Neuronal stem cell (in vitro differentiated cells): ENCODE measurements at regions not wholly inside any gene's neighbourhood (a gene's known extent, or its start where the extent isn't known, plus 50 kb on each side); places are given as distances from the start of the nearest gene placed in this dataset.

ENCODE experiments used
- DNase-seq: peaks from one replicate; pipeline ENCODE4 v3.0.0-alpha.2; 2013; ENCODE audit warnings: low spot score
- H2AFZ ChIP-seq: one replicate; pipeline ENCODE4 v1.6.1; 2013; ENCODE audit warnings: mild to moderate bottlenecking, low read length, inconsistent platforms
- H2AK5ac ChIP-seq: 2 replicates; pipeline ENCODE4 v1.6.1; 2013; ENCODE audit warnings: low read depth, mild to moderate bottlenecking, inconsistent platforms, low read length, moderate library complexity, mixed read lengths
- H2BK120ac ChIP-seq: 2 replicates; pipeline ENCODE4 v1.6.1; 2013; ENCODE audit warnings: low read depth, mild to moderate bottlenecking, inconsistent platforms, low read length, moderate library complexity, mixed read lengths
- H2BK12ac ChIP-seq: one replicate; pipeline ENCODE4 v1.6.1; 2013; ENCODE audit warnings: low read length, inconsistent platforms
- H2BK15ac ChIP-seq: 2 replicates; pipeline ENCODE4 v1.6.1; 2013; ENCODE audit warnings: mild to moderate bottlenecking, low read length, inconsistent platforms, mixed read lengths
- H2BK5ac ChIP-seq: one replicate; pipeline ENCODE4 v1.6.1; 2013; ENCODE audit warnings: inconsistent platforms, mild to moderate bottlenecking, low read length, moderate library complexity
- H3K14ac ChIP-seq: one replicate; pipeline ENCODE4 v1.6.1; 2013; ENCODE audit warnings: low read length, inconsistent platforms
- H3K18ac ChIP-seq: 2 replicates; pipeline ENCODE4 v1.6.1; 2013; ENCODE audit warnings: low read length, inconsistent platforms
- H3K23ac ChIP-seq: 2 replicates; pipeline ENCODE4 v1.6.1; 2013; ENCODE audit warnings: low read depth, mild to moderate bottlenecking, mixed read lengths, low read length, inconsistent platforms; ENCODE audit not compliant: poor library complexity
- H3K27ac ChIP-seq: replicated peaks from 3 replicates; pipeline ENCODE4 v1.5.1; 2013; ENCODE audit warnings: low read length, inconsistent platforms
- H3K27me3 ChIP-seq, 3 experiments: 2 replicates each; pipeline ENCODE4 v1.6.1; 2013; ENCODE audit warnings: low read length in 3 of 3, mild to moderate bottlenecking in 2 of 3, inconsistent platforms in 1 of 3, low read depth in 1 of 3, mixed read lengths in 1 of 3, moderate library complexity in 1 of 3; ENCODE audit not compliant: control insufficient read depth in 3 of 3, insufficient read depth in 3 of 3
- H3K36me3 ChIP-seq, 2 donors: replicated peaks in 1 of 2; 2 replicates each; pipeline ENCODE4 v1.6.1; 2013; ENCODE audit warnings: low read length in 2 of 2; ENCODE audit not compliant: control insufficient read depth in 2 of 2, insufficient read depth in 2 of 2
- H3K4ac ChIP-seq: 2 replicates; pipeline ENCODE4 v1.6.1; 2013; ENCODE audit warnings: inconsistent platforms, mild to moderate bottlenecking, low read length, moderate library complexity
- H3K4me1 ChIP-seq, 2 donors: 1 replicate in 1 of 2; 2 replicates in 1 of 2; pipeline ENCODE4 v1.6.1; 2013; ENCODE audit warnings: low read length in 2 of 2, low read depth in 1 of 2; ENCODE audit not compliant: control insufficient read depth in 2 of 2, insufficient read depth in 1 of 2
- H3K4me2 ChIP-seq: one replicate; pipeline ENCODE4 v1.6.1; 2013; ENCODE audit warnings: mild to moderate bottlenecking, low read length, inconsistent platforms; ENCODE audit not compliant: insufficient read depth, poor library complexity, severe bottlenecking
- H3K4me3 ChIP-seq, 2 donors: 2 replicates each; pipeline ENCODE4 v1.5.1; 2013; ENCODE audit warnings: low read length in 2 of 2, mild to moderate bottlenecking in 2 of 2, inconsistent platforms in 1 of 2, moderate library complexity in 1 of 2
- H3K79me1 ChIP-seq: one replicate; pipeline ENCODE4 v1.6.1; 2013; ENCODE audit warnings: low read depth, mild to moderate bottlenecking, inconsistent platforms, low read length, moderate library complexity
- H3K9ac ChIP-seq: one replicate; pipeline ENCODE4 v1.6.1; 2013; ENCODE audit warnings: mild to moderate bottlenecking, low read depth, low read length, inconsistent platforms; ENCODE audit not compliant: poor library complexity
- H3K9me3 ChIP-seq, 2 donors: replicated peaks in 1 of 2; 2 replicates each; pipeline versions ENCODE3 to v1.6.1; 2013; ENCODE audit warnings: low read length in 2 of 2, mild to moderate bottlenecking in 2 of 2, inconsistent platforms in 1 of 2, low read depth in 1 of 2, mixed read lengths in 1 of 2, moderate library complexity in 1 of 2; ENCODE audit not compliant: control insufficient read depth in 2 of 2, insufficient read depth in 1 of 2
- H4K8ac ChIP-seq: one replicate; pipeline ENCODE4 v1.6.1; 2013; ENCODE audit warnings: low read depth, mild to moderate bottlenecking, inconsistent platforms, low read length, moderate library complexity
- H4K91ac ChIP-seq: one replicate; pipeline ENCODE4 v1.6.1; 2013; ENCODE audit warnings: low read length, low read depth, mild to moderate bottlenecking, inconsistent platforms; ENCODE audit not compliant: poor library complexity
- WGBS, 2 donors: extraction: QIAGEN DNeasy Blood & Tissue Kit; methylation state at CpG; one replicate each; pipeline ENCODE4 v1.1.7; 2013; ENCODE audit warnings: missing lambda C conversion rate in 2 of 2, mixed read lengths in 1 of 2; ENCODE audit not compliant: insufficient read length in 2 of 2, insufficient replicate concordance in 1 of 2; ENCODE audit errors: extremely low coverage in 2 of 2; 5-methylcytosine and 5-hydroxymethylcytosine counted together

- H3K36me3 ChIP-seq = no peaks in the 10 kb centered on the region
- WGBS, 2 donors = no CpG with 5 or more reads among the region's 9 CpGs
- H4K91ac ChIP-seq = no peak overlapping the region
- H3K9me3 ChIP-seq = no peaks in the 10 kb centered on the region
- H3K4me3 ChIP-seq = no peak overlapping the region
- no peak overlapping the region for H2AFZ ChIP-seq
- no peak overlapping the region for H2AK5ac ChIP-seq
- H3K9ac ChIP-seq = no peak overlapping the region
- no peak overlapping the region for H4K8ac ChIP-seq
- H3K79me1 ChIP-seq = no peaks in the 10 kb centered on the region
- no peak for DNase-seq
- H3K4ac ChIP-seq = no peak overlapping the region
- H2BK5ac ChIP-seq = no peak overlapping the region
- no peak overlapping the region for H2BK15ac ChIP-seq
- H3K27me3 ChIP-seq = peaks cover 0 to 11% (median 0%) of the 10 kb centered on the region in 3 experiments
- H3K4me2 ChIP-seq = no peak overlapping the region
- no peak overlapping the region for H3K23ac ChIP-seq
- H3K4me1 ChIP-seq = no peaks in the 10 kb centered on the region
- H3K27ac ChIP-seq = no peak overlapping the region
- H2BK12ac ChIP-seq = no peak overlapping the region
- H3K14ac ChIP-seq = no peak overlapping the region
- no peak overlapping the region for H2BK120ac ChIP-seq
- no peak overlapping the region for H3K18ac ChIP-seq
Observed at GRCh38 chr17:43327834-43328420, 70.9 kb upstream of the ARL4D start.

- H3K18ac ChIP-seq = no peak overlapping the region
- H3K14ac ChIP-seq = no peak overlapping the region
- no peak overlapping the region for H2AK5ac ChIP-seq
- no peaks in the 10 kb centered on the region for H3K9me3 ChIP-seq
- H3K9ac ChIP-seq = no peak overlapping the region
- H2AFZ ChIP-seq = no peak overlapping the region
- peaks cover 0 to 11% (median 0%) of the 10 kb centered on the region in 3 experiments for H3K27me3 ChIP-seq
- H2BK12ac ChIP-seq = no peak overlapping the region
- DNase-seq = no peak
- H4K91ac ChIP-seq = no peak overlapping the region
- no peak overlapping the region for H3K4me3 ChIP-seq
- no CpG with 5 or more reads among the region's 4 CpGs for WGBS, 2 donors
- no peaks in the 10 kb centered on the region for H3K79me1 ChIP-seq
- no peak overlapping the region for H3K4ac ChIP-seq
- no peak overlapping the region for H2BK5ac ChIP-seq
- H3K4me1 ChIP-seq = no peaks in the 10 kb centered on the region
- H3K36me3 ChIP-seq = no peaks in the 10 kb centered on the region
- no peak overlapping the region for H3K23ac ChIP-seq
- no peak overlapping the region for H3K27ac ChIP-seq
- no peak overlapping the region for H4K8ac ChIP-seq
- no peak overlapping the region for H2BK120ac ChIP-seq
- H3K4me2 ChIP-seq = no peak overlapping the region
- no peak overlapping the region for H2BK15ac ChIP-seq
Observed at GRCh38 chr17:43327421-43327820, 71.4 kb upstream of the ARL4D start.

GRCh38 chr17:43326490-43327275, 72.1 kb upstream of the ARL4D start:
- no peak overlapping the region for H2AK5ac ChIP-seq
- H3K27ac ChIP-seq = no peak overlapping the region
- no peak overlapping the region for H3K18ac ChIP-seq
- H3K9me3 ChIP-seq = no peaks in the 10 kb centered on the region
- H3K23ac ChIP-seq = no peak overlapping the region
- H2BK5ac ChIP-seq = no peak overlapping the region
- H2AFZ ChIP-seq = no peak overlapping the region
- H3K79me1 ChIP-seq = no peaks in the 10 kb centered on the region
- H3K4me3 ChIP-seq = no peak overlapping the region
- H3K36me3 ChIP-seq = no peaks in the 10 kb centered on the region
- H3K27me3 ChIP-seq = peaks cover 0 to 11% (median 0%) of the 10 kb centered on the region in 3 experiments
- no peaks in the 10 kb centered on the region for H3K4me1 ChIP-seq
- DNase-seq = no peak
- no peak overlapping the region for H2BK120ac ChIP-seq
- H3K4ac ChIP-seq = no peak overlapping the region
- H4K8ac ChIP-seq = no peak overlapping the region
- no peak overlapping the region for H2BK12ac ChIP-seq
- WGBS, 2 donors = no CpG with 5 or more reads among the region's 7 CpGs
- no peak overlapping the region for H3K9ac ChIP-seq
- no peak overlapping the region for H3K14ac ChIP-seq
- no peak overlapping the region for H2BK15ac ChIP-seq
- H4K91ac ChIP-seq = no peak overlapping the region
- H3K4me2 ChIP-seq = no peak overlapping the region

- Histone ChIP-seq H2BK12ac (no peak overlapping the region), H3K27me3 (peaks cover 0 to 4% (median 0%) of the 10 kb centered on the region in 3 experiments), H2BK5ac (no peak overlapping the region), H4K8ac (no peak overlapping the region), H3K36me3 (no peaks in the 10 kb centered on the region), H3K4me3 (no peak overlapping the region), H2AFZ (no peak overlapping the region), H3K79me1 (no peaks in the 10 kb centered on the region), H2BK15ac (no peak overlapping the region), H3K4me1 (no peaks in the 10 kb centered on the region), H3K27ac (no peak overlapping the region), H2BK120ac (no peak overlapping the region), H4K91ac (no peak overlapping the region), H3K18ac (no peak overlapping the region), H3K23ac (no peak overlapping the region), H3K9ac (no peak overlapping the region), H3K14ac (no peak overlapping the region), H2AK5ac (no peak overlapping the region), H3K9me3 (peaks cover 5% of the 10 kb centered on the region in 2 donors), H3K4ac (no peak overlapping the region), H3K4me2 (no peak overlapping the region)
- WGBS, 2 donors = no CpG with 5 or more reads among the region's 22 CpGs
- no peak for DNase-seq
Observed at GRCh38 chr17:43324205-43324893, 74.4 kb upstream of the ARL4D start.
